Brain microvascular endothelial cell (primary cell): ENCODE measurements at regions not wholly inside any gene's neighbourhood (a gene's known extent, or its start where the extent isn't known, plus 50 kb on each side); places are given as distances from the start of the nearest gene placed in this dataset.

ENCODE experiments used
- DNase-seq: peaks from one replicate; pipeline ENCODE4 v3.0.0-alpha.2; 2020
- H3K27ac ChIP-seq: fragments of 250-450 bp; sonication (Bioruptor Pico); 2 replicates; pipeline ENCODE4 v1.5.1; 2020; ENCODE audit warnings: mild to moderate bottlenecking, moderate library complexity
- H3K27me3 ChIP-seq: fragments of 250-450 bp; sonication (Bioruptor Pico); replicated peaks from 2 replicates; pipeline ENCODE4 v1.5.1; 2020; ENCODE audit warnings: mild to moderate bottlenecking
- H3K36me3 ChIP-seq: fragments of 250-450 bp; sonication (Bioruptor Pico); replicated peaks from 2 replicates; pipeline ENCODE4 v1.5.1; 2020; ENCODE audit warnings: mild to moderate bottlenecking
- H3K4me3 ChIP-seq: 2 replicates; pipeline ENCODE4 v1.5.1; 2011; ENCODE audit warnings: low read depth, mild to moderate bottlenecking, control low read depth, low read length, moderate library complexity
- CTCF ChIP-seq: IDR thresholded peaks from 2 replicates; pipeline ENCODE4 v1.5.1; 2011; ENCODE audit warnings: low read depth, mild to moderate bottlenecking, moderate library complexity, low read length, control low read depth, inconsistent platforms; ENCODE audit errors: missing control alignments
- in situ Hi-C: cut with HindIII; loops from 2 replicates; pipeline ENCODE4 v1.10.0; 2017; ENCODE audit warnings: low sequenced_read_pairs, low pct_ligation_motif_present

- H3K27ac ChIP-seq, result no peak overlapping the region
- H3K27me3 ChIP-seq, result no peaks in the 10 kb centered on the region
- H3K36me3 ChIP-seq, result no peaks in the 10 kb centered on the region
- H3K4me3 ChIP-seq, result no peak overlapping the region
- no peak for TF ChIP-seq CTCF
- in situ Hi-C loops, result no loop called here
- no peak for DNase-seq
These were observed 103.6 kb upstream of the FLRT2 start for GRCh38 chr14:85426068-85426935.

GRCh38 chr14:85428926-85429325 is 101.0 kb upstream of the FLRT2 start:
- DNase-seq, result no peak
- H3K27ac ChIP-seq, result no peak overlapping the region
- in situ Hi-C loops, result no loop called here
- H3K36me3 ChIP-seq, result no peaks in the 10 kb centered on the region
- TF ChIP-seq CTCF, result no peak
- no peaks in the 10 kb centered on the region for H3K27me3 ChIP-seq
- no peak overlapping the region for H3K4me3 ChIP-seq

DNA sequence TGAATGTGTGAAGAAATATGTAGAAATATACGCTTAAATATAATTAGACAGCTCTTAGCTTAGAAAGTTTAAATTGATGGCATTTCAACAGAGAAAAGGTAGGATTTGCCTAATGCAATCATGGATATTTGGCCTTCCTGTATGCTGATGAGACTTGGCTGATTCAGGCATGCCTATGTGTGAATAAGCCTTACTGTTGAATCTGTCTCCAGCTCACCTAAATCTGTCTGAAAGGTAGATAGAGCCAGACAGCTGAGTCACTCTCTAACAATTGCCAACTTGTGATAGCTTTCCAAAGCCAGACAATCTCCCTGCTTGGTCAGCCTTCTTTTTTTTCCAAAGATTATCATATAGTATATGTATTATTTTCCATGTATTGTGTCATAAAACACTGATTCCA is 92.8 kb upstream of the FLRT2 start:
- Histone ChIP-seq H3K36me3 (no peaks in the 10 kb centered on the region), H3K27ac (no peak overlapping the region), H3K4me3 (no peak overlapping the region), H3K27me3 (no peaks in the 10 kb centered on the region)
- TF ChIP-seq CTCF, result no peak
- peak; percentile 76 for DNase-seq
- in situ Hi-C loops, result no loop called here

GRCh38 chr14:85438001-85438400 is 91.9 kb upstream of the FLRT2 start:
- H3K4me3 ChIP-seq, result no peak overlapping the region
- H3K36me3 ChIP-seq, result no peaks in the 10 kb centered on the region
- no peak overlapping the region for H3K27ac ChIP-seq
- DNase-seq, result no peak
- no peak for TF ChIP-seq CTCF
- no peaks in the 10 kb centered on the region for H3K27me3 ChIP-seq
- in situ Hi-C loops, result no loop called here

GRCh38 chr14:85438481-85438942 is 91.4 kb upstream of the FLRT2 start:
- in situ Hi-C loops, result no loop called here
- no peak for TF ChIP-seq CTCF
- Histone ChIP-seq H3K4me3 (no peak overlapping the region), H3K27me3 (no peaks in the 10 kb centered on the region), H3K27ac (no peak overlapping the region), H3K36me3 (no peaks in the 10 kb centered on the region)
- DNase-seq, result no peak
